ENCODE measurements at regions not wholly inside any gene's neighbourhood (a gene's known extent, or its start where the extent isn't known, plus 50 kb on each side); places are given as distances from the start of the nearest gene placed in this dataset.

DNA sequence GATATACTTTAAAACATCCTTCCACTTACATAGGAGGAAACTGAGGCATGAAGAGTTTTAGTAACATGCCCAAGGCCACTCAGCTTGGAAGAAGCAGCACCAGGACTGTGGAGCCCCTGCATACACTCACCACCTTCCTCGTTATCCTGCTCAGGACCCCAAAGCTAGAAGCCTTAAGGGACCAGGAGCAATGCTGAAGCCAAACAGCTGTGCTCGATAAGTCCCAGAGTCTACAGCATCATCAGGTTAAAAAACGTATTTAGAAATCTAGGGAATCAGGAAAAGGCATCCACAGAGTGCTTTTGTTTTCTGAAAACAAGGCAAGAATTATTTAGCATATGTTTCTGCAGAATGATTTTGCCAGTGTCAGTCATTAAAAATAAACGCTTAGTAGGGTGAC is 301.7 kb upstream of the ESRRG start:
- H3K4me3 Mint-ChIP-seq (ENCODE audit: unreplicated experiment): no peak overlapping the region
- H3K4me3 ChIP-seq (ENCODE audit: insufficient read depth, low read depth, low read length): no peak overlapping the region
- H3K79me2 ChIP-seq (ENCODE audit: insufficient read depth, low read length): no peaks in the 10 kb centered on the region
- H4K20me1 ChIP-seq (ENCODE audit: insufficient read depth, low read length): no peaks in the 10 kb centered on the region
- no peak for FAIRE-seq
- H3K36me3 ChIP-seq (ENCODE audit: insufficient read depth, low read length): no peaks in the 10 kb centered on the region
- H3K4me1 ChIP-seq (ENCODE audit: insufficient read depth, low read length): peaks cover 11% of the 10 kb centered on the region
- no peak for TF ChIP-seq CTCF (IDR thresholded peaks at IDR 0.05; ENCODE audit: insufficient read depth, low read depth, low read length)
- TF ChIP-seq EZH2 (IDR thresholded peaks at IDR 0.05; ENCODE audit: insufficient read depth, low read length): no peak
- H3K27me3 ChIP-seq (ENCODE audit: insufficient read depth, low read length): no peaks in the 10 kb centered on the region
- no peak overlapping the region for H3K4me2 ChIP-seq (ENCODE audit: low read length)
- H2AFZ ChIP-seq (ENCODE audit: low read depth, low read length): no peak overlapping the region
- H3K9me3 Mint-ChIP-seq (ENCODE audit: unreplicated experiment): no peaks in the 10 kb centered on the region
- no peaks in the 10 kb centered on the region for H3K9me3 ChIP-seq (ENCODE audit: insufficient read depth, low read depth, low read length)
- no peak overlapping the region for H3K27ac ChIP-seq (ENCODE audit: low read depth, low read length)
- H3K27ac Mint-ChIP-seq (ENCODE audit: unreplicated experiment): no peak overlapping the region
- DNase-seq (ENCODE audit: low read depth): no peak
- no peaks in the 10 kb centered on the region for H3K36me3 Mint-ChIP-seq (ENCODE audit: low read depth, unreplicated experiment)
- H3K27me3 Mint-ChIP-seq (ENCODE audit: low read depth, unreplicated experiment): no peaks in the 10 kb centered on the region
- H3K9ac ChIP-seq (ENCODE audit: low read length): no peak overlapping the region
- peaks cover 16% of the 10 kb centered on the region for H3K4me1 Mint-ChIP-seq (ENCODE audit: low read depth, unreplicated experiment)

- H3K4me2 ChIP-seq (ENCODE audit: low read length): no peak overlapping the region
- H2AFZ ChIP-seq (ENCODE audit: low read depth, low read length): no peak overlapping the region
- DNase-seq (ENCODE audit: low read depth) (no peak), FAIRE-seq (no peak)
- H3K27ac ChIP-seq (ENCODE audit: low read depth, low read length): no peak overlapping the region
- H3K9ac ChIP-seq (ENCODE audit: low read length): no peak overlapping the region
- H3K4me1 ChIP-seq (ENCODE audit: insufficient read depth, low read length): no peaks in the 10 kb centered on the region
- no peaks in the 10 kb centered on the region for H3K27me3 ChIP-seq (ENCODE audit: insufficient read depth, low read length)
- Mint-ChIP-seq H3K27ac (ENCODE audit: unreplicated experiment) (no peak overlapping the region), H3K4me1 (ENCODE audit: low read depth, unreplicated experiment) (peaks cover 4% of the 10 kb centered on the region), H3K36me3 (ENCODE audit: low read depth, unreplicated experiment) (no peaks in the 10 kb centered on the region), H3K9me3 (ENCODE audit: unreplicated experiment) (no peaks in the 10 kb centered on the region), H3K4me3 (ENCODE audit: unreplicated experiment) (no peak overlapping the region), H3K27me3 (ENCODE audit: low read depth, unreplicated experiment) (no peaks in the 10 kb centered on the region)
- H3K4me3 ChIP-seq (ENCODE audit: insufficient read depth, low read depth, low read length): no peak overlapping the region
- TF ChIP-seq CTCF (IDR thresholded peaks at IDR 0.05; ENCODE audit: insufficient read depth, low read depth, low read length) (no peak), EZH2 (IDR thresholded peaks at IDR 0.05; ENCODE audit: insufficient read depth, low read length) (no peak)
- no peaks in the 10 kb centered on the region for H4K20me1 ChIP-seq (ENCODE audit: insufficient read depth, low read length)
- H3K9me3 ChIP-seq (ENCODE audit: insufficient read depth, low read depth, low read length): no peaks in the 10 kb centered on the region
- H3K36me3 ChIP-seq (ENCODE audit: insufficient read depth, low read length): no peaks in the 10 kb centered on the region
- H3K79me2 ChIP-seq (ENCODE audit: insufficient read depth, low read length): no peaks in the 10 kb centered on the region
These were observed 298.7 kb upstream of the ESRRG start for GRCh38 chr1:217021956-217022355.

GRCh38 chr1:217021400-217021799 is 298.2 kb upstream of the ESRRG start:
- no peak for TF ChIP-seq EZH2 (IDR thresholded peaks at IDR 0.05; ENCODE audit: insufficient read depth, low read length)
- no peak for FAIRE-seq
- Histone ChIP-seq H4K20me1 (ENCODE audit: insufficient read depth, low read length) (no peaks in the 10 kb centered on the region), H3K9me3 (ENCODE audit: insufficient read depth, low read depth, low read length) (no peaks in the 10 kb centered on the region), H3K4me3 (ENCODE audit: insufficient read depth, low read depth, low read length) (no peak overlapping the region), H3K4me2 (ENCODE audit: low read length) (no peak overlapping the region), H3K79me2 (ENCODE audit: insufficient read depth, low read length) (no peaks in the 10 kb centered on the region), H3K36me3 (ENCODE audit: insufficient read depth, low read length) (no peaks in the 10 kb centered on the region), H3K9ac (ENCODE audit: low read length) (no peak overlapping the region), H3K4me1 (ENCODE audit: insufficient read depth, low read length) (no peaks in the 10 kb centered on the region), H3K27me3 (ENCODE audit: insufficient read depth, low read length) (no peaks in the 10 kb centered on the region), H2AFZ (ENCODE audit: low read depth, low read length) (no peak overlapping the region), H3K27ac (ENCODE audit: low read depth, low read length) (no peak overlapping the region)
- peaks cover under 1% of the 10 kb centered on the region for H3K27me3 Mint-ChIP-seq (ENCODE audit: low read depth, unreplicated experiment)
- no peaks in the 10 kb centered on the region for H3K9me3 Mint-ChIP-seq (ENCODE audit: unreplicated experiment)
- H3K4me1 Mint-ChIP-seq (ENCODE audit: low read depth, unreplicated experiment): no peaks in the 10 kb centered on the region
- H3K27ac Mint-ChIP-seq (ENCODE audit: unreplicated experiment): no peak overlapping the region
- no peak for DNase-seq (ENCODE audit: low read depth)
- H3K36me3 Mint-ChIP-seq (ENCODE audit: low read depth, unreplicated experiment): no peaks in the 10 kb centered on the region
- no peak overlapping the region for H3K4me3 Mint-ChIP-seq (ENCODE audit: unreplicated experiment)
